ENCODE measurements at regions not wholly inside any gene's neighbourhood (a gene's known extent, or its start where the extent isn't known, plus 50 kb on each side); places are given as distances from the start of the nearest gene placed in this dataset.

DNA sequence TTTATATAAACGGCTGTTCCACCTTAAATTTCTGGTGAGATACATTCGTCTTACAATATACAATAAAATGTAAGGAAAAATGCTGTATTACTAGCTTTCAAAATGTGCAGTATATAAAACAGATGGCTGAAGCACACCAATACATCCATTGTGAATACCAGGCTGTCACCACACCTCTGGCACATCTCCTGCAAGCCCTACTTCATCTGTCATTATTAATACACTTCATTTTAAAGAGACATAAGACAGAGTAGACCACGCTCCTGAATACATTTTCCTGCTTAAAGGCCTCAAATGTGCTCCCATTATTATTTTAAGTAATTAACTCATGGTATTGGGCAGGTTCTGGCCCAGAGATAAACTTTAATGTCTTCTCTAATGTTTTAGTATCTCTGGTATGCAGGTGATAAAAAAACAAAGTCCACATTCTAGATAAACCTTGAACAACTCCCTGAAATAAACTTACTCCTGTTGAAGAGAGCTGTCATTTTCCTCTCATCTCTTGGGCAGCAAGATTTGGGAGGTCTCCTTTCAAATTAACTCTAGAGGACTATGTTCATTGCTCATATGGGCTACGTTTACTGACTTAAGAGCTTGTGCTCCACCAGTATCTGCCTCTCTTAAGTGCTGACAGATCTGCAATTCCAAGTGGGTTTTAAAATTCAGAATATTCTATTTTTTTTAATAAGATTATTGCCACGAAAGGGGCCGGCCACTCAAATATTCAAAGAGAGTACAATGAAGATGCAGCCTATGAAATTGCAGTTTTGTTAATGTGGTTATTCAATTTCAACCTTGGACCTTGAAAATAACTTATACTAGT, 396.5 kb upstream of the SEMA3D start:
- TF ChIP-seq, protein P1, sequence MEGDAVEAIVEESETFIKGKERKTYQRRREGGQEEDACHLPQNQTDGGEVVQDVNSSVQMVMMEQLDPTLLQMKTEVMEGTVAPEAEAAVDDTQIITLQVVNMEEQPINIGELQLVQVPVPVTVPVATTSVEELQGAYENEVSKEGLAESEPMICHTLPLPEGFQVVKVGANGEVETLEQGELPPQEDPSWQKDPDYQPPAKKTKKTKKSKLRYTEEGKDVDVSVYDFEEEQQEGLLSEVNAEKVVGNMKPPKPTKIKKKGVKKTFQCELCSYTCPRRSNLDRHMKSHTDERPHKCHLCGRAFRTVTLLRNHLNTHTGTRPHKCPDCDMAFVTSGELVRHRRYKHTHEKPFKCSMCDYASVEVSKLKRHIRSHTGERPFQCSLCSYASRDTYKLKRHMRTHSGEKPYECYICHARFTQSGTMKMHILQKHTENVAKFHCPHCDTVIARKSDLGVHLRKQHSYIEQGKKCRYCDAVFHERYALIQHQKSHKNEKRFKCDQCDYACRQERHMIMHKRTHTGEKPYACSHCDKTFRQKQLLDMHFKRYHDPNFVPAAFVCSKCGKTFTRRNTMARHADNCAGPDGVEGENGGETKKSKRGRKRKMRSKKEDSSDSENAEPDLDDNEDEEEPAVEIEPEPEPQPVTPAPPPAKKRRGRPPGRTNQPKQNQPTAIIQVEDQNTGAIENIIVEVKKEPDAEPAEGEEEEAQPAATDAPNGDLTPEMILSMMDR (optimal IDR thresholded peaks at IDR 0.05 in 1 of 3, IDR thresholded peaks at IDR 0.05 in 1 of 3, conservative IDR thresholded peaks at IDR 0.05 in 1 of 3; ENCODE audit: extremely low read depth in 1 of 3, insufficient read depth in 2 of 3, low read length in 3 of 3), result no peak
- TF ChIP-seq EZH2 (IDR thresholded peaks at IDR 0.05; ENCODE audit: low read length), result no peak

Measured in keratinocyte (primary cell).